ENCODE measurements at regions not wholly inside any gene's neighbourhood (a gene's known extent, or its start where the extent isn't known, plus 50 kb on each side); places are given as distances from the start of the nearest gene placed in this dataset.
"Not testable (repeated sequence)": the region's sequence is repeated elsewhere in the genome, so short reads cannot be mapped to it uniquely, and the experiment has no call there.

GRCh38 chr7:46759711-46760480 is 822.0 kb downstream of the TNS3 start:
- Histone ChIP-seq H3K27me3 (ENCODE audit: control insufficient read depth, insufficient read depth, low read length, poor library complexity, severe bottlenecking) (no peaks in the 10 kb centered on the region), H3K27ac (ENCODE audit: insufficient read depth, low read depth, low read length, poor library complexity, severe bottlenecking) (no peak overlapping the region), H3K4me3 (ENCODE audit: insufficient read depth, low read depth, low read length) (no peak overlapping the region), H3K36me3 (ENCODE audit: control insufficient read depth, insufficient read depth, low read length) (no peaks in the 10 kb centered on the region), H3K4me1 (ENCODE audit: control insufficient read depth, insufficient read depth, low read length) (no peaks in the 10 kb centered on the region), H3K9me3 (ENCODE audit: control insufficient read depth, low read length) (no peaks in the 10 kb centered on the region)
- 92 to 93% methylated on average over 7 of the region's 7 CpGs for WGBS, 2 experiments

GRCh38 chr7:46756996-46757395 is 824.9 kb downstream of the TNS3 start:
- H3K4me1 ChIP-seq (ENCODE audit: control insufficient read depth, insufficient read depth, low read length) = no peaks in the 10 kb centered on the region
- 80 to 91% methylated on average over 2 to 4 of the region's 4 CpGs for WGBS, 2 experiments

GRCh38 chr7:46756256-46756655 is 825.7 kb downstream of the TNS3 start:
- H3K27ac ChIP-seq (ENCODE audit: insufficient read depth, low read depth, low read length, poor library complexity, severe bottlenecking) = no peak overlapping the region
- WGBS, 2 experiments = 95% methylated on average over 1 of the region's 1 CpG; no CpG with 5 or more reads in 1 of the 2 experiments
- H3K4me1 ChIP-seq (ENCODE audit: control insufficient read depth, insufficient read depth, low read length) = no peaks in the 10 kb centered on the region
- no peaks in the 10 kb centered on the region for H3K36me3 ChIP-seq (ENCODE audit: control insufficient read depth, insufficient read depth, low read length)
- no peak overlapping the region for H3K4me3 ChIP-seq (ENCODE audit: insufficient read depth, low read depth, low read length)
- no peaks in the 10 kb centered on the region for H3K27me3 ChIP-seq (ENCODE audit: control insufficient read depth, insufficient read depth, low read length, poor library complexity, severe bottlenecking)
- no peaks in the 10 kb centered on the region for H3K9me3 ChIP-seq (ENCODE audit: control insufficient read depth, low read length)

More at GRCh38 chr7:46756996-46757395, 824.9 kb downstream of the TNS3 start:
- no peak overlapping the region for H3K4me3 ChIP-seq (ENCODE audit: insufficient read depth, low read depth, low read length)
- H3K27ac ChIP-seq (ENCODE audit: insufficient read depth, low read depth, low read length, poor library complexity, severe bottlenecking) = no peak overlapping the region
- no peaks in the 10 kb centered on the region for H3K9me3 ChIP-seq (ENCODE audit: control insufficient read depth, low read length)
- H3K36me3 ChIP-seq (ENCODE audit: control insufficient read depth, insufficient read depth, low read length) = no peaks in the 10 kb centered on the region
- H3K27me3 ChIP-seq (ENCODE audit: control insufficient read depth, insufficient read depth, low read length, poor library complexity, severe bottlenecking) = no peaks in the 10 kb centered on the region

- Histone ChIP-seq H3K27me3 (ENCODE audit: control insufficient read depth, insufficient read depth, low read length, poor library complexity, severe bottlenecking) (no peaks in the 10 kb centered on the region), H3K4me3 (ENCODE audit: insufficient read depth, low read depth, low read length) (no peak overlapping the region), H3K36me3 (ENCODE audit: control insufficient read depth, insufficient read depth, low read length) (no peaks in the 10 kb centered on the region), H3K27ac (ENCODE audit: insufficient read depth, low read depth, low read length, poor library complexity, severe bottlenecking) (no peak overlapping the region), H3K4me1 (ENCODE audit: control insufficient read depth, insufficient read depth, low read length) (no peaks in the 10 kb centered on the region), H3K9me3 (ENCODE audit: control insufficient read depth, low read length) (no peaks in the 10 kb centered on the region)
- 82 to 95% methylated on average over 4 to 5 of the region's 5 CpGs for WGBS, 2 experiments
Measured at GRCh38 chr7:46755120-46756034, 826.5 kb downstream of the TNS3 start.

- H3K4me1 ChIP-seq (ENCODE audit: control insufficient read depth, insufficient read depth, low read length) = no peaks in the 10 kb centered on the region
- whole genome bisulfite sequencing, 2 experiments = 84 to 87% methylated on average over 2 of the region's 2 CpGs
- H3K36me3 ChIP-seq (ENCODE audit: control insufficient read depth, insufficient read depth, low read length) = no peaks in the 10 kb centered on the region
- no peaks in the 10 kb centered on the region for H3K27me3 ChIP-seq (ENCODE audit: control insufficient read depth, insufficient read depth, low read length, poor library complexity, severe bottlenecking)
- no peak overlapping the region for H3K27ac ChIP-seq (ENCODE audit: insufficient read depth, low read depth, low read length, poor library complexity, severe bottlenecking)
- no peak overlapping the region for H3K4me3 ChIP-seq (ENCODE audit: insufficient read depth, low read depth, low read length)
- H3K9me3 ChIP-seq (ENCODE audit: control insufficient read depth, low read length) = no peaks in the 10 kb centered on the region
Measured at GRCh38 chr7:46754140-46754720, 827.7 kb downstream of the TNS3 start.

GRCh38 chr7:46753662-46754061 is 828.2 kb downstream of the TNS3 start:
- Histone ChIP-seq H3K9me3 (ENCODE audit: control insufficient read depth, low read length) (no peaks in the 10 kb centered on the region), H3K4me1 (ENCODE audit: control insufficient read depth, insufficient read depth, low read length) (no peaks in the 10 kb centered on the region), H3K4me3 (ENCODE audit: insufficient read depth, low read depth, low read length) (no peak overlapping the region), H3K27ac (ENCODE audit: insufficient read depth, low read depth, low read length, poor library complexity, severe bottlenecking) (no peak overlapping the region), H3K36me3 (ENCODE audit: control insufficient read depth, insufficient read depth, low read length) (no peaks in the 10 kb centered on the region), H3K27me3 (ENCODE audit: control insufficient read depth, insufficient read depth, low read length, poor library complexity, severe bottlenecking) (no peaks in the 10 kb centered on the region)
- WGBS, 2 experiments = 87 to 90% methylated on average over 2 of the region's 2 CpGs

- Histone ChIP-seq H3K27ac (ENCODE audit: insufficient read depth, low read depth, low read length, poor library complexity, severe bottlenecking) (no peak overlapping the region), H3K4me3 (ENCODE audit: insufficient read depth, low read depth, low read length) (no peak overlapping the region), H3K36me3 (ENCODE audit: control insufficient read depth, insufficient read depth, low read length) (no peaks in the 10 kb centered on the region), H3K9me3 (ENCODE audit: control insufficient read depth, low read length) (no peaks in the 10 kb centered on the region), H3K4me1 (ENCODE audit: control insufficient read depth, insufficient read depth, low read length) (no peaks in the 10 kb centered on the region), H3K27me3 (ENCODE audit: control insufficient read depth, insufficient read depth, low read length, poor library complexity, severe bottlenecking) (no peaks in the 10 kb centered on the region)
- WGBS, 2 experiments = 95 to 97% methylated on average over 2 to 3 of the region's 3 CpGs
Measured at GRCh38 chr7:46752881-46753366, 829.0 kb downstream of the TNS3 start.

GRCh38 chr7:46751927-46752723 is 829.8 kb downstream of the TNS3 start:
- not testable (repeated sequence) for H3K4me1 ChIP-seq (ENCODE audit: control insufficient read depth, insufficient read depth, low read length); H3K27ac ChIP-seq (ENCODE audit: insufficient read depth, low read depth, low read length, poor library complexity, severe bottlenecking); H3K36me3 ChIP-seq (ENCODE audit: control insufficient read depth, insufficient read depth, low read length); H3K27me3 ChIP-seq (ENCODE audit: control insufficient read depth, insufficient read depth, low read length, poor library complexity, severe bottlenecking); H3K9me3 ChIP-seq (ENCODE audit: control insufficient read depth, low read length); H3K4me3 ChIP-seq (ENCODE audit: insufficient read depth, low read depth, low read length)
- 94 to 95% methylated on average over 11 of the region's 11 CpGs for WGBS, 2 experiments

- Histone ChIP-seq H3K4me3 (ENCODE audit: insufficient read depth, low read depth, low read length) (no peak overlapping the region), H3K27ac (ENCODE audit: insufficient read depth, low read depth, low read length, poor library complexity, severe bottlenecking) (no peak overlapping the region), H3K36me3 (ENCODE audit: control insufficient read depth, insufficient read depth, low read length) (no peaks in the 10 kb centered on the region), H3K9me3 (ENCODE audit: control insufficient read depth, low read length) (no peaks in the 10 kb centered on the region), H3K27me3 (ENCODE audit: control insufficient read depth, insufficient read depth, low read length, poor library complexity, severe bottlenecking) (no peaks in the 10 kb centered on the region), H3K4me1 (ENCODE audit: control insufficient read depth, insufficient read depth, low read length) (no peaks in the 10 kb centered on the region)
- WGBS, 2 experiments = 94 to 95% methylated on average over 4 of the region's 4 CpGs
Measured at GRCh38 chr7:46751471-46751870, 830.4 kb upstream of the IGFBP3 start.
